Coronary artery (tissue), 2 donors: ENCODE measurements at regions not wholly inside any gene's neighbourhood (a gene's known extent, or its start where the extent isn't known, plus 50 kb on each side); places are given as distances from the start of the nearest gene placed in this dataset.

Source experiments
- DNase-seq: peaks from one replicate; pipeline ENCODE4 v3.0.0-alpha.2; 2017; ENCODE audit warnings: low spot score
- H3K27ac ChIP-seq, 2 donors: fragments of 200-600 bp; sonication (generic); one replicate each; pipeline ENCODE4 v1.5.1; 2016 to 2019
- H3K4me3 ChIP-seq: fragments of 200-600 bp; sonication (generic); 2 replicates; pipeline ENCODE4 v1.5.1; 2016; ENCODE audit warnings: mild to moderate bottlenecking, moderate library complexity
- CTCF ChIP-seq: fragments of 200-600 bp; sonication (generic); IDR thresholded peaks from one replicate; pipeline ENCODE4 v1.5.1; 2019; ENCODE audit warnings: antibody characterized with exemption

GRCh38 chr1:191528275-191528674, 630.0 kb upstream of the RGS18 start:
- TF ChIP-seq CTCF = no peak
- Histone ChIP-seq H3K27ac (no peak overlapping the region), H3K4me3 (no peak overlapping the region)
- no peak for DNase-seq

- no peak overlapping the region for H3K4me3 ChIP-seq
- H3K27ac ChIP-seq = no peak overlapping the region
- no peak for TF ChIP-seq CTCF
- DNase-seq = no peak
Measured at GRCh38 chr1:191530928-191531327, 627.3 kb upstream of the RGS18 start.

GRCh38 chr1:191533254-191533653, 625.0 kb upstream of the RGS18 start:
- no peak for TF ChIP-seq CTCF
- Histone ChIP-seq H3K4me3 (no peak overlapping the region), H3K27ac (no peak overlapping the region)
- DNase-seq = no peak

GRCh38 chr1:191536791-191537429, 621.4 kb upstream of the RGS18 start:
- no peak for DNase-seq
- Histone ChIP-seq H3K4me3 (no peak overlapping the region), H3K27ac (no peak overlapping the region)
- no peak for TF ChIP-seq CTCF

GRCh38 chr1:191541758-191542157, 616.5 kb upstream of the RGS18 start:
- no peak for DNase-seq
- no peak overlapping the region for H3K4me3 ChIP-seq
- TF ChIP-seq CTCF = no peak
- no peak overlapping the region for H3K27ac ChIP-seq

- no peak for TF ChIP-seq CTCF
- no peak for DNase-seq
Measured at GRCh38 chr1:191542444-191542843, 615.8 kb upstream of the RGS18 start.

GRCh38 chr1:191546803-191547202, 611.5 kb upstream of the RGS18 start:
- no peak for TF ChIP-seq CTCF
- Histone ChIP-seq H3K4me3 (no peak overlapping the region), H3K27ac (no peak overlapping the region)
- no peak for DNase-seq

More at GRCh38 chr1:191542444-191542843, 615.8 kb upstream of the RGS18 start:
- Histone ChIP-seq H3K27ac (no peak overlapping the region), H3K4me3 (no peak overlapping the region)
